ENCODE measurements at regions not wholly inside any gene's neighbourhood (a gene's known extent, or its start where the extent isn't known, plus 50 kb on each side); places are given as distances from the start of the nearest gene placed in this dataset.

GRCh38 chr15:66832664-66833063 lies 130.6 kb downstream of the SMAD6 start:
- DNase-seq (ENCODE audit: low read depth) = no peak

DNA sequence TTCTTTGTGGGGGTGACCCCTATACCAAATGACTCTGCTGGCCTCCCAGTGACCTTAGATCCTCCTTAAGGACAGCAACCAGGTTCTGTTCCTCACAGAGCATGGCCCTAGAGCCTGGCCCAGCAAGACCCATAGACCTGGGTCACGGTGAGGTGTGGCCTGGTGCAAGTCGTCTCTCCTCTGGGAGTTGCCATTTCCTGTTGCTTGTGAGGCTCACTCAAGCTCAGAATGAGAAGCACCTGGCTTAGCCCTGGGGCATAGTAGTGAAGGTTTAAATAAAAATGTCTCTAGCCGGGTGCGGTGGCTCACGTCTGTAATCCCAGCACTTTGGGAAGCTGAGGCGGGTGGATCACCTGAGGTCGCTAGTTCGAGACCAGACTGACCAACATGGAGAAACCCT lies 131.3 kb downstream of the SMAD6 start:
- no peak for DNase-seq (ENCODE audit: low read depth)

GRCh38 chr15:66833803-66834202 lies 131.8 kb downstream of the SMAD6 start:
- DNase-seq (ENCODE audit: low read depth) = no peak

GRCh38 chr15:66834881-66835878 lies 133.1 kb downstream of the SMAD6 start:
- DNase-seq (ENCODE audit: low read depth) = no peak

GRCh38 chr15:66836231-66837030 lies 134.4 kb downstream of the SMAD6 start:
- DNase-seq (ENCODE audit: low read depth) = no peak

DNA sequence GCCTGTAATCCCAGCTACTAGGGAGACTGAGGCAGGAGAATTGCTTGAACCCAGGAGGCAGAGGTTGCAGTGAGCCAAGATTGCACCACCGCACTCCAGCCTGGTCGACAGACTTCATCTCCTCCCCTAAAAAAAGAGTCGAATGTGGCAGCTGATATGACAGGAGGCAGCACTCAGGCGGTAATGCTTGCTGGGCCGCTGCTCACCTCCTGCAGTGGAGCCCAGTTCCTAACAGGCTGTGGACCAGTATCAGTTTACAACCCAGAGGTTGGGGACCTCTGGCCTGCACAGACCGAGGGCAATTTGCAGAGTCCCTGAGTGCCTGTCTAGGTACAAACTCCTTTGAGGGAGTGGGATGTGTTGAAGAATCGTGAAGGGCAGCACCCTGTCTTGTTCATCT lies 136.2 kb downstream of the SMAD6 start:
- no peak for DNase-seq (ENCODE audit: low read depth)

DNA sequence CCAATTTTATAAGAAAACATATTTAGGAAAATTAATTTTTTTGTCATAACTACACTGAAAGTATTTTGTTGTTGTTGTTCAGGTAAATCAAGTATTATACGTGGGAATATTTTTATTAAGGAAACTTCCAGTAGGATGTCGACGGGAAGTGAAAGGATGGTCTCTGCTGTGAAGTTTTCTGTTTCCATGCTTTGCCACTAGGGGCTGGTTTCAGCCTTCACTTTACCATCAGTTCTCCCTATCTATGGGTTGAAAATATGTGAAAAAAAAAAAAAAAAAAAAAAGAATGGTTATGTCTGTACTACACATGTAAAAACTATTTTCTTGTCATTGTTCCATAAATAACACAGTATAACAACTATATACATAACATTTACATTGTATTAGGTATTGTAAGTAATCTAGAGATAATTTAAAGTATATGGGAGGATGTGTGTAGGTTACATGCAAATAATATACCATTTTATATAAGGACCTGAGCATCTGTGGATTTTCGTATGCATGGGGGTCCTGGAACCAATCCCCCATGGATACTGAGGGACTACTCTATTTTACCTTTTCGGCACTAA lies 136.7 kb downstream of the SMAD6 start:
- DNase-seq (ENCODE audit: low read depth) = no peak

DNA sequence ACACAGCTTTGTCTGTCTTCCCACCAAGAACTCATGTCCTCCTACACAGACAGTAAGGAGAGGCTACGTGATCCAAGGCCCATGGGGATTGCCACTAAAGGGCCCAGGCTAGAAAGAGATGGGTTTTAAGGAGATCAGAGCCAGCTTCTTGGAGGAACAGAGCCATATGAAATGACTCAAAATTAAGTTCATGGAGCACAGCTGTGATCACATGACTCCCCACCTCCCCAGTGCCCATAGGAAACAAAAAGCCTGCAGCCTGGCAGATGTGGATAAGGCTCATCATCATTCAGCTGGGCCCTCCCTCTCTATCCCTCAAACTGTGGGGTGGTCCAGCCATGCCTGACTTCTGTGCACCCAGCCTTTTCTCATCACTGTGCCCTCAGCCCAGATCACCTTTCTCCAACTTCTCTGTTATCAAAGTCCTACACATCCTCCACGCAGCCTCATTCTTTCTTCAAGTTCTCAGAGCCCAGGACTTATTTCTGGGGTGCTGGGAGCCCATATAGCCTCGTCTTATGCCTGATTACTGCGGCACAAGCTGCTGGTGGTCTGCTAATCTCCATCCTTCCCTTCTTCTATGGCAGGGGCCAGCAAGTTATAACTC lies 137.6 kb downstream of the SMAD6 start:
- no peak for DNase-seq (ENCODE audit: low read depth)

DNA sequence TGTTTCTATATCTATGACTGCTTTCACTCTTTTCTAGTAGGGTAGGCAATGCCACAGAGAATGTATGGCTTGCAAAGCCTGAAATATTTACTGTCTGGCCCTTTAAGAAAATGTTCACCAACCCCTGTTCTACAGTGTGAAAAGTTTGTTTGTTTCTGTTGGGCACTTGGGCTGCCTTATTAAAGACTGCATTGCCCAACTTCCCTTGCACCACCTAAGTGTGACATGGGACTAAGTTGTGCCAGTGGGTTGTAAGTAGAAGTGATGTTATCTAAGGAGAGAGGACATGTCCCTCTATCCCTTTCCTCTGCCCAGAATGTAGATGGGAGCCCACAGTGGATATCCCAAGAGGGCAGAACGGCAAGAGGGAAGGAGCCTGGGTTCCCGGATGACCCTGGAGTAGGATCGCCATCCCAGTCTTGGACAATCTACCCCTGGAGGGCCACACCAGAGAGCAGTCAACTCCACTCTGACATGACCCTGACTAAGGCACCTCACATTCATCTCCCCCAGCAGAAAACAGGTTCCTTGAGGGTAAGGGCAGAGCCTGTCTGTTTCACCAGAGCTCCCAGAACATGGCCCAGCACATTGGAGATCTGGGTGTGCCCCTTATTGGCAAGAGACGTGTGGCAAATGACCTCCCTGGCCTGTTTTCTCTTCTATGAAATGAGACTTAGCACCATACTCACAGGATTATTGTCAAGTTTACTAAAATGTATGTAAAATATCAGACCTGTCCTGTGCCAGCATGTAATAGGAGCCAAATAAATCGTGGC lies 138.8 kb downstream of the SMAD6 start:
- DNase-seq (ENCODE audit: low read depth) = no peak

DNA sequence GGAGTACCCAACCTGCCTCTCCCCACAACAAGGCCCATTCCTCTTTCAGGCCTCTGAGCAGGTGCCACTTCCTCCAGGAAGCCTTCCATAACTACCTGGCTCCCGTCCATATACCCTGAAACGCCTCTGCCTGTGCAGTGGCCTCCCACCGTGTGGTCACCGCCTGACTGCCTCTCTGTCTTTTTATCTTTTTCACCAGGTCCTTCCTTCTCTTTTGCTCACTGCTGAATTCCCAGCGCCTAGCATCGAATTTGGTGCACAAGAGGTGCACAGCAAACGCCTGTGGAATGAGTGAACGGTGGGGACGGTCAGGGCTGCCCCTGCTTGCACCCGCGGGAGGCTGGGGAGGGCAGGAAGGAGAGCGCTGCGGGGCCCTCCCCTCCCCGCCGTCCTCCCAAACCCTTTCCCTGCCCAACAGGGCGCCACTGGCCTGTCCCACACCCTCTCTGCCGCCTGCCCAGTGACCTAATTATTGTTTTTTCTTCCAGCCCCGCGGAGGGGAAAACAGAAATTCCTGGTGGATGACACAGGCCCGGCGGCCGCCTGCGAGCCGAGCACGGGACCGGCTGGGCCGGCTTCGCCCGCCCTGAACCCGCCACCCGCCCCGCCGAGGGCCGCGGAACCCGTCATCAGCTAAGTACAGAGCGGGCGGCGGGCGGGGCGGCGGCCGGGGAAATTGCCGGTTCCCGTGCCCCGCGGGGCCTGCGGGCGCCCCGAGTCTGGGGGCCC lies 140.1 kb downstream of the SMAD6 start:
- DNase-seq (ENCODE audit: low read depth) = no peak

GRCh38 chr15:66842710-66843441 lies 140.8 kb downstream of the SMAD6 start:
- no peak for DNase-seq (ENCODE audit: low read depth)

GRCh38 chr15:66843581-66843980 lies 141.5 kb downstream of the SMAD6 start:
- no peak for DNase-seq (ENCODE audit: low read depth)

- DNase-seq (ENCODE audit: low read depth) = no peak
Measured at GRCh38 chr15:66844041-66844746, 142.2 kb downstream of the SMAD6 start.

DNA sequence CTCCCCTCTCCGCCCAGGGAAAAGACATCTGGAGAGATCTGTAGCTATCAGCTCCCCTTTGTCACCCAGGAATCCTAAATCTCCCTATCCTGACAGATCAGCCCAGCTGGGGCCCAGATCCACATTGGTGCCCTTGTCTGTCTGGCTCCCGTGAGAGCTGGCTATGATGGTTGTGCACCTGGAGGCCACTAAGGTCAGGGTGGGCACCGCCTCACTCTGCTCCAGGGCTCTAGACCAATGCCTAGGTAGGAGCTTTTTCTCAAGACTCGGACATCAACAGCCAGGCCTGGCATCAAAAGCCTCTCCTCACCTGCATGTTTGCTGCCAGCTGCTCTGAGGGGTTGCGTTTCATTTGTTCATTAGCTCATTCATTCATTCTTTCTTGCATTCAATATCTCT lies 142.7 kb downstream of the SMAD6 start:
- DNase-seq (ENCODE audit: low read depth) = no peak

- DNase-seq (ENCODE audit: low read depth) = no peak
Measured at GRCh38 chr15:66845266-66845785, 143.3 kb downstream of the SMAD6 start.

GRCh38 chr15:66846031-66846430 lies 144.0 kb downstream of the SMAD6 start:
- no peak for DNase-seq (ENCODE audit: low read depth)

- no peak for DNase-seq (ENCODE audit: low read depth)
Measured at GRCh38 chr15:66846811-66847210, 144.8 kb downstream of the SMAD6 start.

DNA sequence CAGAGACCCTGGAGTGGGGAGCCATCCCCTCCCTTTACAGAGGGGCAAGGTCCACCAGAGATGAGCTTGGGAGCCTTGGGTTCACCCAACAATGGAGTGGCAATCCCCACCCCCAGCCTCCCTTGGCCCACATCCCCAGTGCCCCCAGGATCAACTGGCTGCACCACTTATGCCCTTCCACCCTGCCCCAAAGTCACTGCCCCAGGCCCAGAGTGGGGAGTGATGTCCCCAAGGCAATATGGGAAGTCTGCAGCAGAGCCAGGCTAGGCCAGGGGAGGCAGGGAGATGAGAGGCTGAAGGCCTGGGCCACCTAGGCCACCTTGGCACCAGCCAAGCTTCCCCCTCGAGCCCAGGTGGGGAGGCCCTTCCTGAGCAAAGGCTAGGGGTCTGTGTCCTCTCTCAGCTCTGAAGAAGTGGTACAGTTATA lies 145.5 kb downstream of the SMAD6 start:
- no peak for DNase-seq (ENCODE audit: low read depth)

GRCh38 chr15:66848116-66848515 lies 146.1 kb downstream of the SMAD6 start:
- DNase-seq (ENCODE audit: low read depth) = no peak
